Ascending aorta (tissue), 2 donors: ENCODE measurements at regions not wholly inside any gene's neighbourhood (a gene's known extent, or its start where the extent isn't known, plus 50 kb on each side); places are given as distances from the start of the nearest gene placed in this dataset.

ENCODE experiments used
- DNase-seq, 2 donors: peaks; one replicate each; pipeline ENCODE4 v3.0.0-alpha.2; 2019; ENCODE audit warnings: low spot score in 2 of 2
- H3K27ac ChIP-seq, 2 donors: fragments of 200-600 bp; sonication (generic); one replicate each; pipeline ENCODE4 v1.5.1; 2016 to 2017; ENCODE audit warnings: mild to moderate bottlenecking in 1 of 2
- H3K27me3 ChIP-seq: fragments of 200-600 bp; sonication (generic); one replicate; pipeline ENCODE4 v1.5.1; 2017
- H3K36me3 ChIP-seq, 2 donors: fragments of 200-600 bp; sonication (generic); one replicate each; pipeline ENCODE4 v1.5.1; 2016
- H3K4me1 ChIP-seq, 2 donors: fragments of 200-600 bp; sonication (generic); one replicate each; pipeline ENCODE4 v1.5.1; 2016 to 2017; ENCODE audit warnings: mild to moderate bottlenecking in 1 of 2
- H3K4me3 ChIP-seq, 2 donors: fragments of 200-600 bp; sonication (generic); one replicate each; pipeline ENCODE4 v1.5.1; 2016 to 2017; ENCODE audit warnings: mild to moderate bottlenecking in 1 of 2
- H3K9me3 ChIP-seq, 2 donors: fragments of 200-600 bp; sonication (generic); one replicate each; pipeline ENCODE4 v1.5.1; 2016
- CTCF ChIP-seq, 3 experiments: fragments of 200-600 bp in 2 of 3; fragments of 450-650 bp in 1 of 3; sonication (generic) in 2 of 3; IDR thresholded peaks; one replicate each; pipeline ENCODE4 v1.5.1; 2016 to 2019; ENCODE audit warnings: antibody characterized with exemption in 3 of 3, mild to moderate bottlenecking in 1 of 3, moderate library complexity in 1 of 3
- intact Hi-C: fragments of 100-400 bp; cut with DNase I; formaldehyde crosslinking; loops from one replicate; pipeline ENCODE4 v1.15.1; 2023

GRCh38 chr10:3551761-3552160 lies 233.2 kb downstream of the KLF6 start:
- no peaks in the 10 kb centered on the region for H3K27me3 ChIP-seq
- no peak for TF ChIP-seq CTCF (IDR thresholded peaks at IDR 0.05)
- no peaks in the 10 kb centered on the region for H3K9me3 ChIP-seq
- DNase-seq: no peak
- no peak overlapping the region for H3K4me3 ChIP-seq
- intact Hi-C loops: no loop called here
- no peaks in the 10 kb centered on the region for H3K36me3 ChIP-seq
- H3K27ac ChIP-seq: no peak overlapping the region
- H3K4me1 ChIP-seq: peaks cover 4 to 6% of the 10 kb centered on the region in 2 donors

- no peak for DNase-seq
- Histone ChIP-seq H3K4me1 (peaks cover 4 to 6% of the 10 kb centered on the region in 2 donors), H3K36me3 (no peaks in the 10 kb centered on the region), H3K9me3 (no peaks in the 10 kb centered on the region), H3K4me3 (no peak overlapping the region), H3K27ac (peak overlapping the region; percentile 32 to 37), H3K27me3 (no peaks in the 10 kb centered on the region)
- no peak for TF ChIP-seq CTCF (IDR thresholded peaks at IDR 0.05)
- intact Hi-C loops: no loop called here
Observed at GRCh38 chr10:3549118-3549517, 235.9 kb downstream of the KLF6 start.

- Histone ChIP-seq H3K27ac (peak overlapping the region; percentile 32 to 37), H3K9me3 (no peaks in the 10 kb centered on the region), H3K36me3 (no peaks in the 10 kb centered on the region), H3K27me3 (no peaks in the 10 kb centered on the region), H3K4me1 (peaks cover 4 to 6% of the 10 kb centered on the region in 2 donors), H3K4me3 (no peak overlapping the region)
- no peak for DNase-seq
- no peak for TF ChIP-seq CTCF (IDR thresholded peaks at IDR 0.05)
- intact Hi-C loops: no loop called here
Observed at GRCh38 chr10:3548702-3549101, 236.3 kb downstream of the KLF6 start.

GRCh38 chr10:3548076-3548475 lies 236.9 kb downstream of the KLF6 start:
- Histone ChIP-seq H3K27me3 (no peaks in the 10 kb centered on the region), H3K27ac (peak overlapping the region; percentile 32 to 37), H3K4me1 (peaks cover 4 to 6% of the 10 kb centered on the region in 2 donors), H3K4me3 (no peak overlapping the region), H3K36me3 (no peaks in the 10 kb centered on the region), H3K9me3 (no peaks in the 10 kb centered on the region)
- intact Hi-C loops: no loop called here
- DNase-seq: no peak
- no peak for TF ChIP-seq CTCF (IDR thresholded peaks at IDR 0.05)

- no peak for TF ChIP-seq CTCF (IDR thresholded peaks at IDR 0.05)
- intact Hi-C loops: loop anchor here (5.0 kb wide), 2 partner anchors 47 to 297 kb away; no protein-coding TSS in a partner anchor
- no peaks in the 10 kb centered on the region for H3K36me3 ChIP-seq
- H3K27ac ChIP-seq: no peak overlapping the region
- DNase-seq: no peak
- no peak overlapping the region for H3K4me3 ChIP-seq
- no peaks in the 10 kb centered on the region for H3K9me3 ChIP-seq
- H3K4me1 ChIP-seq: peaks cover 6 to 17% of the 10 kb centered on the region in 2 donors
- no peaks in the 10 kb centered on the region for H3K27me3 ChIP-seq
Observed at GRCh38 chr10:3544561-3544960, 240.4 kb downstream of the KLF6 start.

GRCh38 chr10:3542185-3542611 lies 242.8 kb downstream of the KLF6 start:
- no peaks in the 10 kb centered on the region for H3K9me3 ChIP-seq
- H3K27ac ChIP-seq: peak overlapping the region; percentile 52 to 56
- H3K4me1 ChIP-seq: peaks cover 0 to 20% of the 10 kb centered on the region in 2 donors
- TF ChIP-seq CTCF (IDR thresholded peaks at IDR 0.05): no peak
- H3K36me3 ChIP-seq: no peaks in the 10 kb centered on the region
- intact Hi-C loops: loop anchor here (2.0 to 5.0 kb wide), 4 partner anchors 15 to 295 kb away; no protein-coding TSS in a partner anchor
- H3K4me3 ChIP-seq: no peak overlapping the region
- no peaks in the 10 kb centered on the region for H3K27me3 ChIP-seq
- peak in 1 of 2 donors; percentile 77 for DNase-seq
